AG04449 (cell line): ENCODE measurements at regions not wholly inside any gene's neighbourhood (a gene's known extent, or its start where the extent isn't known, plus 50 kb on each side); places are given as distances from the start of the nearest gene placed in this dataset.

Experiments used
- CTCF ChIA-PET: fragments of 350-600 bp; formaldehyde crosslinking; extraction: SDS; loops from one replicate; lab custom pipeline; 2021; ENCODE audit warnings: antibody characterized with exemption; lab: Yijun Ruan, JAX
- POLR2A ChIA-PET: fragments of 400-600, 350-600 bp; formaldehyde crosslinking; extraction: SDS; loops from one replicate; lab custom pipeline; 2020; ENCODE audit warnings: antibody characterized with exemption, inconsistent platforms; lab: Yijun Ruan, JAX
- DNase-seq: peaks from one replicate; pipeline ENCODE4 v3.0.0-alpha.2; 2010; ENCODE audit warnings: low read depth, low spot score
- H3K4me3 ChIP-seq: 2 replicates; pipeline ENCODE4 v1.5.1; 2011; ENCODE audit warnings: low read depth, mild to moderate bottlenecking, control low read depth, low read length
- CTCF ChIP-seq: IDR thresholded peaks from one replicate; pipeline ENCODE4 v1.5.1; 2011; ENCODE audit warnings: mild to moderate bottlenecking, moderate library complexity, low read length, control low read depth, inconsistent platforms; ENCODE audit not compliant: insufficient read depth; ENCODE audit errors: missing control alignments

GRCh38 chr12:25034676-25035075 is 85.8 kb upstream of the BCAT1 start:
- no peak overlapping the region for H3K4me3 ChIP-seq
- ChIA-PET POLR2A (no interaction called here), CTCF (no interaction called here)
- no peak for TF ChIP-seq CTCF
- no peak for DNase-seq

GRCh38 chr12:25025951-25026490 is 77.1 kb upstream of the BCAT1 start:
- POLR2A ChIA-PET: no interaction called here
- no peak for DNase-seq
- H3K4me3 ChIP-seq: no peak overlapping the region
- CTCF ChIA-PET: interaction anchor here (1.0 kb wide), 1 partner anchor 33 kb away, joined by 3 read pairs; no protein-coding TSS in a partner anchor
- TF ChIP-seq CTCF: no peak

- ChIA-PET CTCF (interaction anchor here (0.9 to 1.0 kb wide), 2 partner anchors 29 to 33 kb away, joined by 3 read pairs; no protein-coding TSS in a partner anchor), POLR2A (no interaction called here)
- no peak overlapping the region for H3K4me3 ChIP-seq
- no peak for DNase-seq
- no peak for TF ChIP-seq CTCF
Observed at GRCh38 chr12:25025260-25025659, 76.4 kb upstream of the BCAT1 start.

- DNase-seq: no peak
- ChIA-PET POLR2A (no interaction called here), CTCF (no interaction called here)
- no peak for TF ChIP-seq CTCF
- H3K4me3 ChIP-seq: no peak overlapping the region
Observed at GRCh38 chr12:25023808-25024207, 74.9 kb upstream of the BCAT1 start.

- ChIA-PET POLR2A (no interaction called here), CTCF (no interaction called here)
- H3K4me3 ChIP-seq: no peak overlapping the region
- TF ChIP-seq CTCF: no peak
- DNase-seq: no peak
Observed at GRCh38 chr12:25020621-25021243, 71.8 kb upstream of the BCAT1 start.

- no peak for TF ChIP-seq CTCF
- DNase-seq: no peak
- H3K4me3 ChIP-seq: no peak overlapping the region
- POLR2A ChIA-PET: no interaction called here
- CTCF ChIA-PET: interaction anchor here (1.4 kb wide), 1 partner anchor 35 kb away, joined by 4 read pairs; no protein-coding TSS in a partner anchor
Observed at GRCh38 chr12:25018146-25018545, 69.2 kb upstream of the BCAT1 start.
